ENCODE measurements at regions not wholly inside any gene's neighbourhood (a gene's known extent, or its start where the extent isn't known, plus 50 kb on each side); places are given as distances from the start of the nearest gene placed in this dataset.

- H3K4me3 Mint-ChIP-seq (ENCODE audit: unreplicated experiment) = no peak overlapping the region
- H3K36me3 Mint-ChIP-seq (ENCODE audit: low read depth, unreplicated experiment) = no peaks in the 10 kb centered on the region
- TF ChIP-seq CTCF (IDR thresholded peaks at IDR 0.05; ENCODE audit: unreplicated experiment) = no peak
- peaks cover 2% of the 10 kb centered on the region for H3K27me3 Mint-ChIP-seq (ENCODE audit: unreplicated experiment)
- H3K9me3 Mint-ChIP-seq (ENCODE audit: unreplicated experiment) = no peaks in the 10 kb centered on the region
- H3K27ac Mint-ChIP-seq (ENCODE audit: unreplicated experiment) = no peak overlapping the region
- H3K4me1 Mint-ChIP-seq (ENCODE audit: unreplicated experiment) = peaks cover 10% of the 10 kb centered on the region
- DNase-seq (ENCODE audit: low spot score) = no peak
Measured at GRCh38 chr3:135678386-135678785, 287.1 kb upstream of the PPP2R3A start.

- H3K9me3 Mint-ChIP-seq (ENCODE audit: unreplicated experiment) = no peaks in the 10 kb centered on the region
- DNase-seq (ENCODE audit: low spot score) = no peak
- no peak for TF ChIP-seq CTCF (IDR thresholded peaks at IDR 0.05; ENCODE audit: unreplicated experiment)
- H3K27ac Mint-ChIP-seq (ENCODE audit: unreplicated experiment) = no peak overlapping the region
- H3K27me3 Mint-ChIP-seq (ENCODE audit: unreplicated experiment) = peaks cover 4% of the 10 kb centered on the region
- H3K4me3 Mint-ChIP-seq (ENCODE audit: unreplicated experiment) = no peak overlapping the region
- H3K4me1 Mint-ChIP-seq (ENCODE audit: unreplicated experiment) = no peaks in the 10 kb centered on the region
- H3K36me3 Mint-ChIP-seq (ENCODE audit: low read depth, unreplicated experiment) = no peaks in the 10 kb centered on the region
Measured at GRCh38 chr3:135688003-135688402, 277.5 kb upstream of the PPP2R3A start.

- no peak for TF ChIP-seq CTCF (IDR thresholded peaks at IDR 0.05; ENCODE audit: unreplicated experiment)
- no peaks in the 10 kb centered on the region for H3K4me1 Mint-ChIP-seq (ENCODE audit: unreplicated experiment)
- H3K36me3 Mint-ChIP-seq (ENCODE audit: low read depth, unreplicated experiment) = no peaks in the 10 kb centered on the region
- peaks cover 3% of the 10 kb centered on the region for H3K27me3 Mint-ChIP-seq (ENCODE audit: unreplicated experiment)
- no peak overlapping the region for H3K4me3 Mint-ChIP-seq (ENCODE audit: unreplicated experiment)
- no peak for DNase-seq (ENCODE audit: low spot score)
- no peak overlapping the region for H3K27ac Mint-ChIP-seq (ENCODE audit: unreplicated experiment)
- H3K9me3 Mint-ChIP-seq (ENCODE audit: unreplicated experiment) = no peaks in the 10 kb centered on the region
Measured at GRCh38 chr3:135690664-135691063, 274.9 kb upstream of the PPP2R3A start.

GRCh38 chr3:135691240-135691639, 274.3 kb upstream of the PPP2R3A start:
- H3K27me3 Mint-ChIP-seq (ENCODE audit: unreplicated experiment) = peaks cover 2% of the 10 kb centered on the region
- no peak overlapping the region for H3K27ac Mint-ChIP-seq (ENCODE audit: unreplicated experiment)
- no peak for TF ChIP-seq CTCF (IDR thresholded peaks at IDR 0.05; ENCODE audit: unreplicated experiment)

GRCh38 chr3:135694142-135694541, 271.4 kb upstream of the PPP2R3A start:
- Mint-ChIP-seq H3K9me3 (ENCODE audit: unreplicated experiment) (no peaks in the 10 kb centered on the region), H3K27me3 (ENCODE audit: unreplicated experiment) (no peaks in the 10 kb centered on the region), H3K4me1 (ENCODE audit: unreplicated experiment) (no peaks in the 10 kb centered on the region), H3K27ac (ENCODE audit: unreplicated experiment) (no peak overlapping the region), H3K4me3 (ENCODE audit: unreplicated experiment) (no peak overlapping the region), H3K36me3 (ENCODE audit: low read depth, unreplicated experiment) (no peaks in the 10 kb centered on the region)
- no peak for DNase-seq (ENCODE audit: low spot score)
- no peak for TF ChIP-seq CTCF (IDR thresholded peaks at IDR 0.05; ENCODE audit: unreplicated experiment)

More at GRCh38 chr3:135691240-135691639, 274.3 kb upstream of the PPP2R3A start:
- Mint-ChIP-seq H3K4me1 (ENCODE audit: unreplicated experiment) (no peaks in the 10 kb centered on the region), H3K9me3 (ENCODE audit: unreplicated experiment) (no peaks in the 10 kb centered on the region), H3K36me3 (ENCODE audit: low read depth, unreplicated experiment) (no peaks in the 10 kb centered on the region), H3K4me3 (ENCODE audit: unreplicated experiment) (no peak overlapping the region)
- DNase-seq (ENCODE audit: low spot score) = no peak

Data from endothelial cell (in vitro differentiated cells).